GM10248 (cell line): ENCODE measurements at regions not wholly inside any gene's neighbourhood (a gene's known extent, or its start where the extent isn't known, plus 50 kb on each side); places are given as distances from the start of the nearest gene placed in this dataset.
"Not testable (repeated sequence)": the region's sequence is repeated elsewhere in the genome, so short reads cannot be mapped to it uniquely, and the experiment has no call there.

Experiments used
- CTCF ChIA-PET: fragments of 300-600 bp; sonication (Branson Sonifier 250); formaldehyde crosslinking; extraction: SDS; loops from one replicate; lab custom pipeline; 2021; ENCODE audit warnings: antibody characterized with exemption; lab: Yijun Ruan, JAX
- POLR2A ChIA-PET: fragments of 350-650 bp; sonication (Branson Sonifier 250); formaldehyde crosslinking; extraction: SDS; loops from one replicate; lab custom pipeline; 2020; ENCODE audit warnings: antibody characterized with exemption; lab: Yijun Ruan, JAX
- DNase-seq: peaks from one replicate; pipeline ENCODE4 v3.0.0; 2012; ENCODE audit errors: extremely low spot score
- CTCF ChIP-seq: IDR thresholded peaks from 2 replicates; pipeline ENCODE4 v1.5.1; 2012; ENCODE audit warnings: mild to moderate bottlenecking, low read depth; ENCODE audit errors: extremely low read depth, missing control alignments, control extremely low read depth

DNA sequence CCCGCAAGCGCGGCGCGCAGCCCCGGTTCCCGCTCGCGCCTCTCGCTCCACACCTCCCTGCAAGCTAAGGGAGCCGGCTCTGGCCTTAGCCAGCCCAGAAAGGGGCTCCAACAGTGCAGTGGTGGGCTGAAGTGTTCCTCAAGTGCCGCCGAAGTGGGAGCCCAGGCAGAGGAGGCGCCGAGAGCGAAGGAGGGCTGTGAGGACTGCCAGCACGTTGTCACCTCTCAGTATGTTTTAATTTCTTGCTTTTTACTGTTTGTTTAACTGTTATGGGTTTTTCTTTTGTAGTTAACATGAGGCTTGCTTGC is 1525.7 kb downstream of the SI start:
- no peak for TF ChIP-seq CTCF
- CTCF ChIA-PET: no interaction called here
- POLR2A ChIA-PET: no interaction called here

GRCh38 chr3:163551915-163552658 is 1526.2 kb downstream of the SI start:
- POLR2A ChIA-PET, CTCF ChIA-PET, DNase-seq: not testable (repeated sequence)

More for the DNA sequence above, 1525.7 kb downstream of the SI start:
- no peak for DNase-seq

GRCh38 chr3:163548015-163548414 is 1530.3 kb downstream of the SI start:
- CTCF ChIA-PET: no interaction called here
- POLR2A ChIA-PET: no interaction called here
- no peak for DNase-seq
- TF ChIP-seq CTCF: no peak

GRCh38 chr3:163547014-163547685 is 1531.1 kb downstream of the SI start:
- CTCF ChIA-PET: no interaction called here

GRCh38 chr3:163543662-163544061 is 1534.6 kb downstream of the SI start:
- no peak for DNase-seq
- ChIA-PET POLR2A (no interaction called here), CTCF (no interaction called here)
- no peak for TF ChIP-seq CTCF

More at GRCh38 chr3:163547014-163547685, 1531.1 kb downstream of the SI start:
- POLR2A ChIA-PET: no interaction called here
- TF ChIP-seq CTCF: no peak
- DNase-seq: no peak

DNA sequence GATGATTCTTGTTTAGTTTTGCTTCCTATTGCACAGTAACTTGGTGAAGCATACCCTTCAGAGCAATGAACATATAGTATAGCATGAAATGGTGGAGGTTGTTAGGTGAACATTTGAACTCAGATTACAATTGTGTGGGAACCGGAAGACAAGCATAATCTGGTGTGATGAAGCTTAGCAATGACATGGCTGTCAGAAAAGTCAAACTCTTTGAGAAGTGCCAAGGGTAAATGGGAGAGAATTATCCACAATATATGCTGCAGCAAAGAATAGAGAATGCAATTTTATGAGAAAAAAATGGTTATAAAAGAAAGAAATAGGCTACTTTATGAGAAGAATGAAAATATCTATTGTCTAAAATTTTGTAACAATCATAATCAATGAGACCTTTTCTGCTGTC is 1536.7 kb downstream of the SI start:
- ChIA-PET CTCF (no interaction called here), POLR2A (no interaction called here)
- DNase-seq: no peak
- no peak for TF ChIP-seq CTCF

GRCh38 chr3:163538387-163538786 is 1539.9 kb downstream of the SI start:
- ChIA-PET CTCF (no interaction called here), POLR2A (no interaction called here)
- DNase-seq: no peak
- TF ChIP-seq CTCF: no peak
